ENCODE measurements at regions not wholly inside any gene's neighbourhood (a gene's known extent, or its start where the extent isn't known, plus 50 kb on each side); places are given as distances from the start of the nearest gene placed in this dataset.
A peak's percentile ranks its signal among the peaks of the same experiment; 100 is the strongest.

DNA sequence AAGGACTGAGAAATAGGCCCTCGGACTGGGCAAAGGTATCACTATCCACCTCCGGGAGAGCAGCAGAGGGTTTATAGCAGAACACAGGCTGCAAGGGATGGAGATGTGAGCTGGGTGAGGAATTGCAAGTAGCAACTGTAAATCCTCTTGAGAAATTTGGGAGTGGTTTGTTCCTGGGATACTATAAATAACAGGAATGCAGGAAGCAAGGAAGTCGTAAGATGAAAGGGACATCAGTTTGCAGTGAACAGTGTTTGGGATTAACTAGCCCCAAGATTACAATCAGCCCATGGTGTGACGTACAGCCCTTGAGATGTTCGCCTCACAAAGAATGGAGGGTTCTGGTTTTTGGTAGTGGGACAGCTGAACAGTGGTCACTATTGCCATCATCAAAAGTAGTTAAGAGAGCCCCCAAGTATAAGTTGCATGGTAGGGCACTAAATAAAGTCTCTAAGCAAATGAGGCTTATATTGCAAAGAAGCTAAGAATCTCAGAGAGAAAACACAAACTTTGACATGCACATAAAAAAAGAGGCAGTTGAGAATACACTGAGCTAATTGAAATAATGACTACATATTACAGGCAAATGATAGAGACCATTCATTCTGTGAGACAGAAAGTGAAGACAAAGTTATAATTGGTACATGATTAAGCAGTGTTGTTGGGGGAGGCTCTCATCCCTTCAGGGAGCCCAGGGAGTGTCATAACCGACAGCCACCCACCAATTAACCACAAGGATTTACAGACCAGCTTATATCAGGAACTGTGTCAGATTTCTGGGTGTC is 362.5 kb upstream of the ACVR2A start:
- Histone ChIP-seq H3K27me3 (ENCODE audit: insufficient read depth, low read length) (no peaks in the 10 kb centered on the region), H3K79me2 (ENCODE audit: insufficient read depth, low read length) (no peaks in the 10 kb centered on the region), H3K27ac (ENCODE audit: low read depth, low read length) (no peak overlapping the region), H3K9ac (ENCODE audit: low read length) (no peak overlapping the region), H4K20me1 (ENCODE audit: insufficient read depth) (no peaks in the 10 kb centered on the region), H3K4me1 (ENCODE audit: control insufficient read depth in 1 of 2, insufficient read depth in 2 of 2, low read length in 2 of 2) (no peaks in the 10 kb centered on the region), H3K9me3 (ENCODE audit: control insufficient read depth in 1 of 2, insufficient read depth in 1 of 2, low read depth in 1 of 2, low read length in 2 of 2) (no peaks in the 10 kb centered on the region), H3K4me3 (replicated peaks in 1 of 2; ENCODE audit: low read depth in 1 of 2, low read length in 2 of 2) (no peak overlapping the region), H3K4me2 (ENCODE audit: low read length) (no peak overlapping the region), H3K9me2 (ENCODE audit: insufficient read depth) (no peaks in the 10 kb centered on the region), H3K36me3 (ENCODE audit: control insufficient read depth in 1 of 2, insufficient read depth in 2 of 2, low read length in 2 of 2) (no peaks in the 10 kb centered on the region), H2AFZ (ENCODE audit: low read depth, low read length, poor library complexity, severe bottlenecking) (no peak overlapping the region)
- peak; percentile 62 for TF ChIP-seq TCF7L2 (IDR thresholded peaks at IDR 0.05; ENCODE audit: borderline replicate concordance, extremely low read depth, insufficient read depth, insufficient read length)
- TF ChIP-seq, protein P1, sequence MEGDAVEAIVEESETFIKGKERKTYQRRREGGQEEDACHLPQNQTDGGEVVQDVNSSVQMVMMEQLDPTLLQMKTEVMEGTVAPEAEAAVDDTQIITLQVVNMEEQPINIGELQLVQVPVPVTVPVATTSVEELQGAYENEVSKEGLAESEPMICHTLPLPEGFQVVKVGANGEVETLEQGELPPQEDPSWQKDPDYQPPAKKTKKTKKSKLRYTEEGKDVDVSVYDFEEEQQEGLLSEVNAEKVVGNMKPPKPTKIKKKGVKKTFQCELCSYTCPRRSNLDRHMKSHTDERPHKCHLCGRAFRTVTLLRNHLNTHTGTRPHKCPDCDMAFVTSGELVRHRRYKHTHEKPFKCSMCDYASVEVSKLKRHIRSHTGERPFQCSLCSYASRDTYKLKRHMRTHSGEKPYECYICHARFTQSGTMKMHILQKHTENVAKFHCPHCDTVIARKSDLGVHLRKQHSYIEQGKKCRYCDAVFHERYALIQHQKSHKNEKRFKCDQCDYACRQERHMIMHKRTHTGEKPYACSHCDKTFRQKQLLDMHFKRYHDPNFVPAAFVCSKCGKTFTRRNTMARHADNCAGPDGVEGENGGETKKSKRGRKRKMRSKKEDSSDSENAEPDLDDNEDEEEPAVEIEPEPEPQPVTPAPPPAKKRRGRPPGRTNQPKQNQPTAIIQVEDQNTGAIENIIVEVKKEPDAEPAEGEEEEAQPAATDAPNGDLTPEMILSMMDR (IDR thresholded peaks at IDR 0.05 in 2 of 3, conservative IDR thresholded peaks at IDR 0.05 in 1 of 3; ENCODE audit: borderline replicate concordance in 1 of 3, insufficient read depth in 1 of 3, low read depth in 2 of 3, low read length in 2 of 3): no peak
- ChIA-PET POLR2A (no interaction called here), RAD21 (ENCODE audit: low non-redundant PET in 1 of 2, low total read pairs in 2 of 2, uncharacterized antibody in 2 of 2, unreplicated experiment in 2 of 2) (no interaction called here), CTCF (no interaction called here)
- DNase-seq (ENCODE audit: low read depth, low spot score): no peak
- BruUV-seq (replicated peaks): no TSS peak
- ATAC-seq: no peak
- intact Hi-C loops (cut with micrococcal nuclease): no loop called here

DNA sequence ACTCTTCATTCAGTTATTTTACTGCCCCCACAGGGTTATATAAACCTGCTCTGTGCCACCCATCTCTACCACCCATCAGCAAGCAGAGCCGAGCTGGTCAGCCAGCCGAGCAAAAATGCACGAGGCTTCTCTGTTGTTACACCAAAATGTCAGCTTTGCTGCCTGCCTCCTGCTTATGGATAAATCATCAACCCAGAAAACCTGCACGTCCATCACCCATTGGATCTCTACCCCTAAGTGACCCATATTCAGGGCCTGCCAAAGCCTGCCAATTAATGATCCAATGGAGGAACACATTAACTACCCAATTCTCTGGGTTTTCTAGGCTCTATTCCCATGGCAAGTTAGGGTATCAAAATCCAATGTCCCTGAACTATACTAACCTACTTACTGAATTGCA is 365.5 kb upstream of the ACVR2A start:
- no peaks in the 10 kb centered on the region for H3K27me3 ChIP-seq (ENCODE audit: insufficient read depth, low read length)

More for the DNA sequence above, 365.5 kb upstream of the ACVR2A start:
- H3K9me2 ChIP-seq (ENCODE audit: insufficient read depth): no peaks in the 10 kb centered on the region
- H3K9me3 ChIP-seq (ENCODE audit: control insufficient read depth in 1 of 2, insufficient read depth in 1 of 2, low read depth in 1 of 2, low read length in 2 of 2): no peaks in the 10 kb centered on the region
- CTCF ChIA-PET: no interaction called here
- no peak overlapping the region for H3K27ac ChIP-seq (ENCODE audit: low read depth, low read length)
- no peak for TF ChIP-seq TCF7L2 (IDR thresholded peaks at IDR 0.05; ENCODE audit: borderline replicate concordance, extremely low read depth, insufficient read depth, insufficient read length)
- no peaks in the 10 kb centered on the region for H3K36me3 ChIP-seq (ENCODE audit: control insufficient read depth in 1 of 2, insufficient read depth in 2 of 2, low read length in 2 of 2)
- no peak overlapping the region for H3K4me2 ChIP-seq (ENCODE audit: low read length)
- intact Hi-C loops (cut with micrococcal nuclease): no loop called here
- RAD21 ChIA-PET (ENCODE audit: low non-redundant PET in 1 of 2, low total read pairs in 2 of 2, uncharacterized antibody in 2 of 2, unreplicated experiment in 2 of 2): no interaction called here
- no TSS peak for BruUV-seq (replicated peaks)
- no peak overlapping the region for H3K4me3 ChIP-seq (replicated peaks in 1 of 2; ENCODE audit: low read depth in 1 of 2, low read length in 2 of 2)
- DNase-seq (ENCODE audit: low read depth, low spot score) (no peak), ATAC-seq (no peak)
- no peaks in the 10 kb centered on the region for H3K4me1 ChIP-seq (ENCODE audit: control insufficient read depth in 1 of 2, insufficient read depth in 2 of 2, low read length in 2 of 2)
- no peaks in the 10 kb centered on the region for H4K20me1 ChIP-seq (ENCODE audit: insufficient read depth)
- POLR2A ChIA-PET: no interaction called here
- no peak overlapping the region for H3K9ac ChIP-seq (ENCODE audit: low read length)
- H3K79me2 ChIP-seq (ENCODE audit: insufficient read depth, low read length): no peaks in the 10 kb centered on the region
- H2AFZ ChIP-seq (ENCODE audit: low read depth, low read length, poor library complexity, severe bottlenecking): no peak overlapping the region
